ENCODE measurements at regions not wholly inside any gene's neighbourhood (a gene's known extent, or its start where the extent isn't known, plus 50 kb on each side); places are given as distances from the start of the nearest gene placed in this dataset.
"Not testable (repeated sequence)": the region's sequence is repeated elsewhere in the genome, so short reads cannot be mapped to it uniquely, and the experiment has no call there.

- no peak for DNase-seq
Measured at GRCh38 chr5:27482663-27483062, 444.3 kb upstream of the CDH9 start.

DNA sequence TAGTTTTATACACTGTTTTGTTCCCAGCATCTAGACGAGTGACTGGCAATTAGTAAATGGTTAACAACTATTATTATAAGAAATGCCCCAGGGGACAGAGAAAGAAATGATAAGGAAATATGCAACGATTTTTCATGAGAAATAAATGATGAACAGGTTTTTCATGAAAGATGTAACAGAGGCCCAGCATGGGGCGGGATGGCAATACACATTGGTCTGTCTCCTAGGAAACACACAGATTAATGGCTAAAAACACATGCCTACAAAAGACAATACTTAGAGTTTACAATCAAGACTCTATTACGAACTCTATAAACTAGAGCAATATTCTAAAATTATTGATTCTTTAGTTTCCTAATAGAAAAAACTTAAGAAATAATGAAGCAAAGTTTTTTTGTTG lies 441.5 kb upstream of the CDH9 start:
- DNase-seq = no peak

GRCh38 chr5:27477550-27477949 lies 439.2 kb upstream of the CDH9 start:
- no peak for DNase-seq

GRCh38 chr5:27476356-27476988 lies 438.1 kb upstream of the CDH9 start:
- DNase-seq = no peak

DNA sequence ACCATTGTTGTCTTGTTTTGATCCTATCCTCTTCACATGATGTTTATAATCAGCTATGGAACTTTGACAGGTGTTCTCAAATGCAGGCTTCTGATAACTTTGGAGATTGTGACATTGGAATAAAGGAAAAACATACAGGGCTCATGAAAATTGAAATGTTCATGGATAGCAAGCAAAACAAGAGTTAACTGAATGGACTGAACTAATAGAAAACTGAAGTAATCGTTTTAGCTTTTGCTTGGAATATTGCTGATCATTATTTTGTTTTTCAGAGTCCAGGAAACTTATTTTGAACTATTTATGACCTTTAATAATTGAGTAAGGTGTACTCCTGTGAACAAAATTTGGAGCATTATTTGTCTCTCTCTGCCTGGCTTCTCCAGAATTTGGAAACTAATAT lies 436.7 kb upstream of the CDH9 start:
- no peak for DNase-seq

DNA sequence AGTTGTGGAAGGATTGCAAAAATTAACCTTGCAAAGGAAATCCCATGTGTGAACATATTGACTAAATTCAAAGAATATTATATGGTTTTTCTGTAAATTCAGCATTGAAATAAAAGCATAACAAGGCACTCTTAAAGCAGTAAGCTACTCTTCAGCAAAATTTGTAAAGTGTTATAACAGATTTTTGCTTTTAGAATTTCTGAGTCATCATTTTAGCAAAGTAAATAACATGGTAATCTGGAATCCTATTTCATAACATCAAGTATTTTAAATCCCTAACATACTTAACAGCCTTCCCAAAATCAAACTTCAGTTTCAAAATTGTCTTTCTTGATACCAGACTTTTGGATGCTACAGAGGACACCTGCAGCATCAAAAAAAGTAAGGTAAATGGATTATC lies 436.0 kb upstream of the CDH9 start:
- no peak for DNase-seq

DNA sequence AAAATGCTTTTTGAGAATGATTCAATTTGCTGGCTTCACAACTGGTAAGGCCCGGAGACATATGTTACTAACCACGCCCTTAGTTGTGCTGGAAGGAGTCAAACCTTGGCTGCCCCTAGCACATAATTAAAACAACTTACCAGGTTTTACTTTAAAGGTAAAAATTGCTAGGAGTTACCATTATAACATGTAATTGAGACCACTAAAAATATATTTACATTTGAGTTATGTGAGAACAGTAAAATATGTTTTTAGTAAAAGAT lies 435.6 kb upstream of the CDH9 start:
- DNase-seq = no peak

DNA sequence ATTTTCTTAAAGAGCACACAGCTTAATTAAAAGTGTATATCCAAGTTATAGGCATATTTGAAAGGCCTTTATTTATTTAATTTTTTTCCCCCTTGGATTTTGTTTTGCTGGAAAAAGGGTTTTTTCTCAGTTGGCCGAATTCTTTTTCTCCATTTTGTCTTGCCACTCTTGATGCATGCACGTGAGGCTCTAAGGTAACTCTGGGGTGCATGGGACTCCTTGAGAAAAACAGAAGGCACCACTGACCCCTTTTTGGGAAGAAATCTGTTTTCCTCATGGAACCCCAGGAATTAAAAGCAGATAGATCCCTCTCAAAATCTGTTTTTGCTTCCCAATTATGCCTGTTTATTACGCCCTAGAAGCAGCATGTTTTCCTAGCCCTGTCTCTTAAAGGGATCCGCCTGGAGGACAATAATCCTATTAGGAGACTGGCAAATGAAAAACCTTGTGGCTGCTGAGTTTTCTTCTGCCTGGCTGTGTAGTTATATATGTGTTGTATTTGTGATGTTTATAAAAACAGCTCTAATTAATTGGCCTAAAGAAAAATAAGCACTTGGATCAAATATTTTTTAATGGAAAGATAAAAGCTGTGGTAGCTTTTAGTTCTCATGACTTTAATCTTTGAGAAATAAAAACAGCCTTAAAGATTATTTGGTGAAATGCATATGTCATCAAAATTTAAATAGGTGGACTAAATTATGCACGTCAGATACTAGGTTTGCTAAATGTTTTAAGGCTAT lies 435.1 kb upstream of the CDH9 start:
- no peak for DNase-seq

DNA sequence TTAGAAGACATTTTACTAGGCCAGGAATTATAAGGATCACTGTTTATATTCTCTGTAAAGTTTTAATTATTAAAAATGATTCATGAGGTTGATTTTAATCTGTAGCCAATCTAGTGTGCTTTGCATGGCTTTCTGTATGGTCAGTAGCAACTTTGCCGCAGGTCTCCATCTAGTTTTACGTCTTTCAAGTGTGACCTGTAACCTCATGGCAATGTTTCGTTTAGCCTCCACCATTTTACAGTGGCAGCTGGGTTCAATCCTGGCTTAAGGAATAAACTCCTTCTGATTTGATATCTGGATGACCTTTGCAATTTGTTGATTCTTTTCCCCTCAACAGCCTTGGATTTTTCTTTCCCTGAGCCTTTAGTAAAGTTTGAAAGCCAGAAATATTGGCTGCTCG lies 434.5 kb upstream of the CDH9 start:
- no peak for DNase-seq

GRCh38 chr5:27472000-27472763 lies 433.8 kb upstream of the CDH9 start:
- DNase-seq = no peak

DNA sequence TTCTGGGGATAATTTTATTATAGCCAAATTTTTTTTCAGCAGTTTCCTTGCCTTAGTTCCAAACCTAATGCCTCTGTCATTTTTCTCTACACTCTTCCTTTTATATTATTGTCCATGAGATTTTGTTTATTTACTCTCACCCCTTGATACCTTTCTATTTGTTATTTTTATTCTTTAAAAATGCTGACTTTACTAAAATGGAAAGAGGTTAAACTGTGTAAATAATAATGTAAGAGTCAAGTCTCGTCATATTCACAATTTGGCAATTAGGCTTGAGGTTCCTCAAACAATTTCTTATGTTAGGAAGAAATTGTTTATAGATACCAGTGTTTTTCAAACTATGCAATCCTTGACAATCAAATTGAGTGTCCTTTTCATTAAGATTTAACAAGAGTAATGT lies 428.6 kb upstream of the CDH9 start:
- no peak for DNase-seq

- DNase-seq = no peak
Measured at GRCh38 chr5:27465140-27465539, 426.8 kb upstream of the CDH9 start.

GRCh38 chr5:27463446-27464149 lies 425.2 kb upstream of the CDH9 start:
- DNase-seq = no peak

- no peak for DNase-seq
Measured at GRCh38 chr5:27462936-27463335, 424.6 kb upstream of the CDH9 start.

GRCh38 chr5:27458287-27458686 lies 419.9 kb upstream of the CDH9 start:
- DNase-seq = no peak

GRCh38 chr5:27451377-27451776 lies 413.0 kb upstream of the CDH9 start:
- no peak for DNase-seq

GRCh38 chr5:27450607-27451006 lies 412.2 kb upstream of the CDH9 start:
- DNase-seq = no peak

DNA sequence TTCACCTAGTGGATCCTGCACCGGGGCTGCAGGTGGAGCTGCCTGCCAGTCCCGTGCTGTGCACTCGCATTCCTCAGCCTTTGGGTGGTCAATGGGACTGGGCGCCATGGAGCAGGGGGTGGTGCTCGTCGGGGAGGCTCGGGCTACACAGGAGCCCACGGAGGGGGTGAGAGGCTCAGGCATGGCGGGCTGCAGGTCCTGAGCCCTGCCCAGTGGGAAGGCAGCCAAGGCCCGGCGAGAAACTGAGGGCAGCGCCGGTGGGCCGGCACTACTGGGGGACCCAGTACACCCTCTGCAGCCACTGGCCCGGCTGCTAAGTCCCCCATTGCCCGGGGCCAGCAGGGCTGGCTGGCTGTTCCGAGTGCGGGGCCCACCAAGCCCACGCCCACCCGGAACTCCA lies 401.0 kb upstream of the CDH9 start:
- DNase-seq = not testable (repeated sequence)

- no peak for DNase-seq
Measured at GRCh38 chr5:27437594-27438200, 399.3 kb upstream of the CDH9 start.

DNA sequence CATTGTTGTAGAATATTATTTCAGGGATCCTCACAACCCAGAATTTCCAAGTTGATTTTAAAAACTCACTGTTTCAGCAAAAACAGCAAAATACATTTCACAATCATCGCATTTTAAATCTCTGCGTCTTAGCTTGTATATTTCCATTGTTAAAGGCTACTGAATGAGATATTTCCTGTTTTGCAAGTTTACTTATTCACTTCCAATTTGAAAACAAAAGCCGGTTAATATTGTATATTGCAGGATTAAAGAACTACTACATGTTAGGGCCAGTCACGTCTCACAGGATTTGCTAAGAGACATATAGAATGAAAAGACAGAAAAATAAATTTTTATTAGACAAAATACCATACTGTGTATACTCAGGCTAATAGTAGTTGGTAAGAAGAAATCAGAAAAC lies 395.9 kb upstream of the CDH9 start:
- no peak for DNase-seq

DNA sequence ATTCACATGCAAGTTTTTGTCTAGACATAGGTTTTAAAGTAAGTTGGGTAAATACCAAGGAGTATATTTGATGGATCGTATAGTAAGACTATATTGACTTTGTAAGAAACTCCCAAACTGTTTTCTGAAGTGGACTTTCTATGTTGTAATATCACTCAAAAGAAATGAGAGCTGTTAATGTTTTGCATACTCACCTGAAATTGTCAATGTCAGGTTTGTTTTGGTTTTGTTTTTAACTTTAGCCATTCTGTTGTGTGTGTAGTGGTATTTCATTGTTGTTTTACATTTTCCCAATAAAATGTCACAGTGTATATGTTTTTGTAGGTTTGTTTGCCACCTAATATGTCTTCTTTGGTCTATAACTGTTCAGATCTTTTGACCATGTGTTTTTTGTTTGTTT lies 375.7 kb upstream of the CDH9 start:
- no peak for DNase-seq

DNA sequence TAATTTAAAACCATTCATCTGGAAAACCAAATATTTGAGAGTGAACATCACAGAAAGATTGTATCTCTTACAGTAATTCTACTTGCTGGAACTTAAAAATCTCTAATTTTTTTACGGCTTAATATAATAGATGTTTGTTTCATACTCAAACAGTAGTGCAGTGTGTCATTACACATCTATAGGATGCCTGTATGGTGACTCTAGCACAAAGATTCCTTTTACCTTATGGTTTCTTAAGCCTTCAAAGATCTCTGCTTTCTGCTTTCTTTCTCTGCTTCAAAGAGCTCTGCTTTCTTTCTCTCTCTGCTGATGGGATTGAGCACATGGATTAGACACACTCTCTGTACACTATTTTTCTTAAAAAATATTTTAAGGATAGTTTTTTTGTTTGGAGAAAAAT lies 374.0 kb upstream of the CDH9 start:
- no peak for DNase-seq

DNA sequence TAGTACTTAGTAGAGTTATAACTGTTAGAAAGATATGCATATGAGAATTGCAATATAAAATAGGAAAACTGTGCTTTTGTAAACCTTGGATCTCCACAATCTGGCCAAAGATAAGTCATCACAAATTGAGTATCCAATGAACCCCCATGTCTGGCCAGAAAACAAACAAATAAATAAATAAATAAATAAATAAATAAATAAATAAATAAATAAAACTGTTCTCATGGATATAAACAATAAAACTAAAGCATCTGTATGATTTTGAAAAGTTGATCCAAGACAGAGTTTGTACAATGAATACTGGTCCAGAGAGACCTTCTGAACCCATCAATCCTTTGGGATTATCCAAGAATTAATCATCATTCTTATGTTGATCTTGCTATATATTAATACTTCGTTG lies 367.6 kb upstream of the CDH9 start:
- no peak for DNase-seq
